ENCODE measurements at regions not wholly inside any gene's neighbourhood (a gene's known extent, or its start where the extent isn't known, plus 50 kb on each side); places are given as distances from the start of the nearest gene placed in this dataset.

- intact Hi-C loops (cut with DNase I), result no loop called here
- no peaks in the 10 kb centered on the region for H3K27me3 ChIP-seq
- H3K4me3 ChIP-seq, result no peak overlapping the region
- no peak overlapping the region for H3K27ac ChIP-seq
- H3K4me1 ChIP-seq, result peaks cover 14% of the 10 kb centered on the region
- TF ChIP-seq POLR2A (IDR thresholded peaks at IDR 0.05) (no peak), CTCF (IDR thresholded peaks at IDR 0.05) (no peak)
- 78 to 94% methylated on average over 3 of the region's 3 CpGs for WGBS, 2 donors
- DNase-seq, result no peak
- no peak for ATAC-seq
- H3K9me3 ChIP-seq, result no peaks in the 10 kb centered on the region
- H3K36me3 ChIP-seq (replicated peaks in 1 of 2; ENCODE audit: insufficient read depth in 1 of 2, low read depth in 2 of 2), result no peaks in the 10 kb centered on the region
Observed at GRCh38 chr7:46930366-46930765, 651.5 kb downstream of the TNS3 start.

- intact Hi-C loops (cut with DNase I), result no loop called here
- Histone ChIP-seq H3K4me1 (peaks cover 14% of the 10 kb centered on the region), H3K4me3 (no peak overlapping the region), H3K27me3 (no peaks in the 10 kb centered on the region), H3K9me3 (no peaks in the 10 kb centered on the region), H3K36me3 (replicated peaks in 1 of 2; ENCODE audit: insufficient read depth in 1 of 2, low read depth in 2 of 2) (no peaks in the 10 kb centered on the region), H3K27ac (no peak overlapping the region)
- DNase-seq, result no peak
- ATAC-seq, result no peak
- no peak for TF ChIP-seq CTCF (IDR thresholded peaks at IDR 0.05)
- no peak for TF ChIP-seq POLR2A (IDR thresholded peaks at IDR 0.05)
Observed at GRCh38 chr7:46929359-46929758, 652.6 kb downstream of the TNS3 start.

GRCh38 chr7:46928719-46929118 is 653.2 kb downstream of the TNS3 start:
- Histone ChIP-seq H3K36me3 (replicated peaks in 1 of 2; ENCODE audit: insufficient read depth in 1 of 2, low read depth in 2 of 2) (no peaks in the 10 kb centered on the region), H3K4me3 (no peak overlapping the region), H3K4me1 (peaks cover 14% of the 10 kb centered on the region), H3K9me3 (no peaks in the 10 kb centered on the region), H3K27ac (no peak overlapping the region), H3K27me3 (no peaks in the 10 kb centered on the region)
- WGBS, 2 donors, result 9 to 17% methylated on average over 4 of the region's 4 CpGs
- ATAC-seq (no peak), DNase-seq (no peak)
- TF ChIP-seq CTCF (IDR thresholded peaks at IDR 0.05) (no peak), POLR2A (IDR thresholded peaks at IDR 0.05) (no peak)
- intact Hi-C loops (cut with DNase I), result no loop called here

GRCh38 chr7:46927131-46927810 is 654.6 kb downstream of the TNS3 start:
- ATAC-seq, result no peak
- WGBS, 2 donors, result 90% methylated on average over 4 of the region's 4 CpGs
- Histone ChIP-seq H3K4me3 (no peak overlapping the region), H3K9me3 (no peaks in the 10 kb centered on the region), H3K4me1 (no peaks in the 10 kb centered on the region), H3K27ac (no peak overlapping the region), H3K27me3 (no peaks in the 10 kb centered on the region), H3K36me3 (replicated peaks in 1 of 2; ENCODE audit: insufficient read depth in 1 of 2, low read depth in 2 of 2) (no peaks in the 10 kb centered on the region)
- TF ChIP-seq POLR2A (IDR thresholded peaks at IDR 0.05) (no peak), CTCF (IDR thresholded peaks at IDR 0.05) (no peak)
- intact Hi-C loops (cut with DNase I), result no loop called here
- no peak for DNase-seq

GRCh38 chr7:46916581-46916980 is 665.3 kb downstream of the TNS3 start:
- intact Hi-C loops (cut with DNase I), result no loop called here
- Histone ChIP-seq H3K9me3 (no peaks in the 10 kb centered on the region), H3K27ac (no peak overlapping the region), H3K4me3 (no peak overlapping the region), H3K36me3 (replicated peaks in 1 of 2; ENCODE audit: insufficient read depth in 1 of 2, low read depth in 2 of 2) (no peaks in the 10 kb centered on the region), H3K4me1 (no peaks in the 10 kb centered on the region), H3K27me3 (no peaks in the 10 kb centered on the region)
- no peak for TF ChIP-seq CTCF (IDR thresholded peaks at IDR 0.05)
- no peak for TF ChIP-seq POLR2A (IDR thresholded peaks at IDR 0.05)
- WGBS, 2 donors, result 53 to 57% methylated on average over 2 of the region's 2 CpGs
- ATAC-seq (no peak), DNase-seq (no peak)
